ENCODE measurements at regions not wholly inside any gene's neighbourhood (a gene's known extent, or its start where the extent isn't known, plus 50 kb on each side); places are given as distances from the start of the nearest gene placed in this dataset.

- TF ChIP-seq FOXM1 (IDR thresholded peaks at IDR 0.05; ENCODE audit: borderline replicate concordance) (no peak), SP1 (IDR thresholded peaks at IDR 0.05) (no peak), ZNF384 (IDR thresholded peaks at IDR 0.05) (no peak), LEF1 (IDR thresholded peaks at IDR 0.05; ENCODE audit: borderline replicate concordance) (no peak), FOXK2 (IDR thresholded peaks at IDR 0.05) (no peak), TARDBP (IDR thresholded peaks at IDR 0.05) (no peak), BHLHE40 (IDR thresholded peaks at IDR 0.05; ENCODE audit: borderline replicate concordance) (no peak), L3MBTL2 (conservative IDR thresholded peaks at IDR 0.05) (no peak), HDGF (IDR thresholded peaks at IDR 0.05; ENCODE audit: borderline replicate concordance) (no peak), FOXA1 (IDR thresholded peaks at IDR 0.05) (no peak), CTBP1 (IDR thresholded peaks at IDR 0.05; ENCODE audit: borderline replicate concordance) (no peak), PKNOX1 (IDR thresholded peaks at IDR 0.05) (no peak), NFRKB (IDR thresholded peaks at IDR 0.05) (no peak), SUZ12 (IDR thresholded peaks at IDR 0.05) (no peak)
Measured at GRCh38 chr5:104755806-104756205, 1193.2 kb upstream of the NUDT12 start.

Measured in HEK293T (cell line).